Right ventricle myocardium inferior (tissue), 1 donor: ENCODE measurements at regions not wholly inside any gene's neighbourhood (a gene's known extent, or its start where the extent isn't known, plus 50 kb on each side); places are given as distances from the start of the nearest gene placed in this dataset.
A peak's percentile ranks its signal among the peaks of the same experiment; 100 is the strongest.
"Not testable (repeated sequence)": the region's sequence is repeated elsewhere in the genome, so short reads cannot be mapped to it uniquely, and the experiment has no call there.

Experiments used
- ATAC-seq: fragments of 200-7000 bp; cut with Tn5 transposase; one replicate; pipeline ENCODE4 v1.9.1; 2020; ENCODE audit warnings: mild to moderate bottlenecking, moderate library complexity
- DNase-seq: peaks from one replicate; pipeline ENCODE4 v3.0.0; 2021; ENCODE audit errors: missing footprints
- intact Hi-C: fragments of 100-400 bp; cut with DNase I; formaldehyde crosslinking; loops from one replicate; pipeline ENCODE4 v1.11.0; 2022
- donor health status: DM: no; HTN: yes; CAD: no; lungs with severe emphysema.

DNA sequence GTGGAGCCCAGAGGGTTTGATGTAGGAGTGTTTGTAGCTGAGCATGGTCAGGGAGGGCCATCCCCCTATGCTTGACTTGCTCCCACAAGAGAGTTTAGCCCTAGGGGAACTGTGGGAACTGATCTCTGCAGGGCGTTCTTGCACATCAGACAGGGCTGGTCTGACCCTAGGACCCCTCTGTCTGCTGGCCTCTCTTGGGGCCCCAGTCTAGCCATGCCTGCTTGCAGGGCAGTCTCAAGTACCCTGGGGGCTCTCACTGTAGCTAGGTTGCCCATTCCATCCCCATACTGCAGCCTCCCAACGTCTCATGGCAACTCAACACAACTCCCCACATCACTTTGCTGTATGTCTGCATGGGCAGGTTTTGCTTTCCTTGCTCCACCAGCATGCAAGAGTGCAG lies 1250.7 kb upstream of the B3GALT2 start:
- intact Hi-C loops = no loop called here
- DNase-seq = no peak
- ATAC-seq = no peak

GRCh38 chr1:194431121-194431520 lies 1244.7 kb upstream of the B3GALT2 start:
- intact Hi-C loops = no loop called here
- ATAC-seq (no peak), DNase-seq (peak; percentile 61)

- no peak for ATAC-seq
- intact Hi-C loops = no loop called here
- no peak for DNase-seq
Measured at GRCh38 chr1:194420706-194421105, 1234.3 kb upstream of the B3GALT2 start.

GRCh38 chr1:194419721-194420120 lies 1233.3 kb upstream of the B3GALT2 start:
- DNase-seq (no peak), ATAC-seq (no peak)
- intact Hi-C loops = no loop called here

- intact Hi-C loops = no loop called here
- DNase-seq (no peak), ATAC-seq (no peak)
Measured at GRCh38 chr1:194410756-194411155, 1224.3 kb upstream of the B3GALT2 start.

DNA sequence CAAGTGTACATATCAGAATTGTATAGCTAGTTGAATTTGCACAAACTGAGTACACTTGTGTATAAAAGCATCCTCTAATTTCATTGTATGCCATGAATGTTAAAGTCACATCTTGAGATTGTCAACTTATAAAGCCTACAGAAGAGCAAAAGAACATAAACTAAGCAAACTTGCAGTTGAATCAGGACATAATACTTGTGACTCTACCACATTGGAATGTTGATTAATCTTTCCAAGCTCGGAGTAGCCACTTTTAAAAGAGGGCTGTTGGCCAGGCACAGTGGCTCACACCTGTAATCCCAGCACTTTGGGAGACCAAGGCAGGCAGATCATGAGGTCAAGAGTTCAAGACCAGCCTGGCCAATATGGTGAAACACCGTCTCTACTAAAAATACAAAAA lies 1220.8 kb upstream of the B3GALT2 start:
- intact Hi-C loops, ATAC-seq, DNase-seq: not testable (repeated sequence)

DNA sequence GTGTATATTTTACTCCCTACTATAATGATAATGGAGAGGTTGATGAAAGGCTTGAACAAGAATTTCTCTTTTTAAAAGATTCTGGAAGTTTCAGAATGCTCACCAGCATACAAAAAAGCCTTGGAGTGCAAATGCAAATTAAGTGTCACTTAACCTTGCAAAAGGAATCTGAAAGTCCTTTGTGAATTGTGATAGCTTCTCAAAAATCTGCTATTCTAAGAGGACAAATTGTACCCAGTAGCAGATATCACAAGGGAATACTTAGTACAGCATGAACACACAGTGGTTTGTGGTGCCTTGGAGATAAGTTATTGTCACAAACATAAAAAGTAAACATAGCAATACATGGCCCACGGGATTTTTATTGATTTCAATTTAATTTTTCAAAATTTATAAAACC lies 1208.3 kb upstream of the B3GALT2 start:
- DNase-seq (no peak), ATAC-seq (no peak)
- intact Hi-C loops = no loop called here

GRCh38 chr1:194387531-194387930 lies 1201.1 kb upstream of the B3GALT2 start:
- DNase-seq (no peak), ATAC-seq (no peak)
- intact Hi-C loops = no loop called here

DNA sequence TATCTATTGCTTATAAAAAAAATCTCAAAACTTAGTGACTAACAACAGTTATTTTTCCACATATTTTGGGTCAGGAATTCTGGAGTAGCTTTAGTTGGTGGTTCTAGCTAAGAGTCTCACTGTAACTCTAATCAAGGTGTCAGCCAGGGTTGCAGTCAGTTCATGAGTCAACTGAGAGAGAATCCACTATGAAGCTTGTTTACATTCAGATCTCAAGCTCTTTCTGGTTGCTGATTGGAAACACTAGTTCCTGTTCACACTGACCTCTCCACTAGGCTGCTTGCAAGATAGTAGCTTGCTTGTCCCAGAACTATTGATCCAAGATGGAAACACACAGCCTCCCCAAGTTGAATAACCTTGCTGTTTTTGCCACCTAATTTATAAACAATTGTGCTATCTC lies 1192.1 kb upstream of the B3GALT2 start:
- DNase-seq (no peak), ATAC-seq (no peak)
- intact Hi-C loops = no loop called here

DNA sequence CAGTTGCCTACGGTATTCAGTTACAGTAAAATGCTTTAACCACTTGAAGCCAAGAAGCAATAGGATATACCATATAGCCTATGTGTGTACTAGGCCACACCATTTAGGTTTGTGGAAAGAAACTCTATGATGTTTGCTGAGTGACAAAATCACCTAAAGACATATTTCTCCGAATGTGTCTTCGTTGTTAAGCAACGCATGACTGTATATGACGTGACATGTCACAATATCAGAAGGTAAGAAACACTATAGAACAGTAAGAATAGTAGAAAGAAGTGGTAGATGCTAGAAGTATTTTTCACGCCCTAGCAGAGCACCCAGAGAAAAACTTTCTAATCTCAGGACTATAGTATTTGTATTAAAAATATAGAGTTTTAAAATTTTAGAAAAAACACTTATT lies 1188.2 kb upstream of the B3GALT2 start:
- DNase-seq (no peak), ATAC-seq (no peak)
- intact Hi-C loops = no loop called here

GRCh38 chr1:194372266-194372665 lies 1185.9 kb upstream of the B3GALT2 start:
- DNase-seq = no peak
- intact Hi-C loops = no loop called here
- ATAC-seq = no peak

GRCh38 chr1:194369622-194370021 lies 1183.2 kb upstream of the B3GALT2 start:
- DNase-seq (no peak), ATAC-seq (no peak)
- intact Hi-C loops = no loop called here

DNA sequence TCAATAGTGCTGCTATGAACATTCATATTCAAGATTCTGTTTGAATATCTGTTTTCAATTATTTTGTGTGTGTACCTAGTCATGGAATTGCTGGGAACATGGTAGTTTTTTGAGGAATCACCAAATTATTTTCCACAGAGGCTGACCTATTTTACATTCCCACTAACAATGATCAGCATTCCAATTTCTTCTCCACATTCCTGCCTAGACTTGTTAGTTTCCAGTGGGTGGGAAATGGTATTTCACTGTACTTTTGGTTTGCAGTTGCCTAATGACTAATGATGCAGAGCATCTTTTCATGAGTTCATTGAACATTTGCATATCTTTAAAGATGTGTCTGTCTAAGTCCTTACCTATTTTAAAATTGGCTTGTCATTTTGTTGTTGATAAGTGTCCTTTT lies 1182.6 kb upstream of the B3GALT2 start:
- ATAC-seq (no peak), DNase-seq (no peak)
- intact Hi-C loops = no loop called here

GRCh38 chr1:194367121-194367520 lies 1180.7 kb upstream of the B3GALT2 start:
- DNase-seq (no peak), ATAC-seq (no peak)
- intact Hi-C loops = no loop called here

GRCh38 chr1:194366705-194367104 lies 1180.3 kb upstream of the B3GALT2 start:
- intact Hi-C loops = no loop called here

DNA sequence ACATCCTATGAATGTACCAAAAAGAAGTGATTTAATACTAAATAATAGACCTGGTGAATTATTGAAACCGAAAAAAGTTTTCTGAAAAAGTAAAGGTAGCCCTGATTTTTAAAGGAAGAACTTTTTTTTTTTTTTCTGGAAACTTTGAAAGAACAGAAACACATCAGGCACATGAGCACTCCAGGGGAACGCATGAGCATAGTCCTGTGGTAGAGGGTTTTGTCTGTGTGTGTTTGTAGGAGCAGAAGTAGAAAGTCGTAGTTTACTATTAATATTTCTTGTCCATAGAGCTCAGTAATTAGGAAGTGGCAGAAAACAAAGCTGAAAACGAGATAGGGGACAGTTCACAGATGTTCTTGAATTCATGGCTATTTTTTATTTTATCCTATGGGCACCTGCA lies 1175.9 kb upstream of the B3GALT2 start:
- DNase-seq (no peak), ATAC-seq (no peak)
- intact Hi-C loops = no loop called here

More at GRCh38 chr1:194366705-194367104, 1180.3 kb upstream of the B3GALT2 start:
- ATAC-seq (no peak), DNase-seq (no peak)

DNA sequence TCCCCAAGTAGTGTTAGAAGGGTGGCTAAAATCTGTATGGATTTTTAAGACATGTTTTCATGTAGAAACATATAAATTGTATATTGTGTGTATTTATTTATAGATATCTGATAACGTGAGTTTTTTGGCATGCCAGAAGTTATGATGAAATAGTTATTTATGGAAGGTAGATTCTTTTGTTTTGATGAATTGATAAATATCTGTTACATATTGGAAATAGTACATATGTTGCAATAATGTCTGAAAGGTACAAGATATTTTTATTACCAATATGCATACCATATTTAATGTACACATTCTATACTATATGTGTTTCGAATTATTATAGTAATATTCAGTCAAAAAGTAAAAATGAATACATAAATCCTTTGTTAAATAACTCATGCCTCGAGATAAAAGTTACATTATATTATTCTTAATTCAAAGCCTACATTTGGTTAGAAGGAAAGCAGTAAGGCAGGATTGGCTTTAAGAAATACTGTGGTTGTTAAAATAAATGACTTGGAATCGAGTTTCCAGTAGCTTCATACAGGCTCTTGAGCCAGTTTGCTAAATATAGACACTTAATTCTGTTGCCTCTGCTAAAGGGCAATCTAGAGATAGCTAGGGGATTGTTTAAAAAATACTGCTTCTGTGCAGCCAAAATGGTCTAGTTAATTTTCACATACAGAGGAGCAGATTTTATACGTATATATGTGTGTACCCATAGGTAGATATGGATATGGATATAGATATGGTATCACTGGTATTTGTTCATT lies 1175.1 kb upstream of the B3GALT2 start:
- DNase-seq (no peak), ATAC-seq (no peak)
- intact Hi-C loops = no loop called here

GRCh38 chr1:194358208-194358581 lies 1171.8 kb upstream of the B3GALT2 start:
- ATAC-seq (no peak), DNase-seq (no peak)
- intact Hi-C loops = no loop called here

DNA sequence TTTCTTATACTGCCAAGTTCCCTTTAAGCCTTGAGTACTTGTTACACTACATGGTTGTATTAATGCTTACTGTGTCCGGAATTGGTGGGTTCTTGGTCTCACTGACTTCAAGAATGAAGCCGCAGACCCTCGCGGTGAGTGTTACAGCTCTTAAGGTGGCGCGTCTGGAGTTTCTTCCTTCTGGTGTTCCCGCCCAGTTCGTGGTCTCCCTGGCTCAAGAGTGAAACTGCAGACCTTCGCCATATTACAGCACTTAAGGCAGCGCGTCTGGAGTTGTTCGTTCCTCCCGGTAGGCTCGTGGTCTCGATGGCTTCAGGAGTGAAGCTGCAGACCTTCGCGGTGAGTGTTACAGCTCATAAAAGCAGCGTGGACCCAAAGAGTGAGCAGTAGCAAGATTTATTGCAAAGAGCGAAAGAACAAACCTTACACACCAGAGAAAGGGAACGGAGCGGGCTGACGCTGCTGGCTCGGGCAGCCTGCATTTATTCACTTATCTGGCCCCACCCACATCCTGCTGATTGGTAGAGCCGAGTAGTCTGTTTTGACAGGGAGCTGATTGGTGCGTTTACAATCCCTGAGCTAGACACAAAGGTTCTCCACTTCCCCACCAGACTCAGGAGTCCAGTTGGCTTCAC lies 1171.3 kb upstream of the B3GALT2 start:
- intact Hi-C loops, DNase-seq, ATAC-seq: not testable (repeated sequence)

GRCh38 chr1:194355488-194356106 lies 1169.2 kb upstream of the B3GALT2 start:
- no peak for ATAC-seq
- no peak for DNase-seq
- intact Hi-C loops = no loop called here
